WERI-Rb-1 (cell line): ENCODE measurements at regions not wholly inside any gene's neighbourhood (a gene's known extent, or its start where the extent isn't known, plus 50 kb on each side); places are given as distances from the start of the nearest gene placed in this dataset.
A peak's percentile ranks its signal among the peaks of the same experiment; 100 is the strongest.

Experiments used
- DNase-seq: peaks from one replicate; pipeline ENCODE4 v3.0.0-alpha.2; 2020
- H3K27ac ChIP-seq: fragments of 250-450 bp; sonication (Bioruptor Pico); 2 replicates; pipeline ENCODE4 v1.5.1; 2020; ENCODE audit warnings: mild to moderate bottlenecking, moderate library complexity
- H3K27me3 ChIP-seq: fragments of 250-450 bp; sonication (Bioruptor Pico); 2 replicates; pipeline ENCODE4 v1.5.1; 2021; ENCODE audit warnings: mild to moderate bottlenecking, low read depth, moderate library complexity; ENCODE audit not compliant: insufficient read depth, severe bottlenecking
- H3K36me3 ChIP-seq: fragments of 250-450 bp; sonication (Bioruptor Pico); 2 replicates; pipeline ENCODE4 v1.5.1; 2020; ENCODE audit warnings: mild to moderate bottlenecking, moderate library complexity
- H3K4me3 ChIP-seq: 2 replicates; pipeline ENCODE4 v1.5.1; 2011; ENCODE audit warnings: low read depth, mild to moderate bottlenecking, control low read depth, low read length
- H3K9me3 ChIP-seq: fragments of 250-450 bp; sonication (Bioruptor Pico); 2 replicates; pipeline ENCODE4 v1.5.1; 2021; ENCODE audit warnings: mild to moderate bottlenecking, moderate library complexity; ENCODE audit not compliant: severe bottlenecking
- TF ChIP-seq, protein P1 (sequence below): IDR thresholded peaks from 2 replicates; pipeline ENCODE4 v1.5.1; 2011; ENCODE audit warnings: low read depth, mild to moderate bottlenecking, control low read depth, inconsistent platforms, low read length

DNA sequence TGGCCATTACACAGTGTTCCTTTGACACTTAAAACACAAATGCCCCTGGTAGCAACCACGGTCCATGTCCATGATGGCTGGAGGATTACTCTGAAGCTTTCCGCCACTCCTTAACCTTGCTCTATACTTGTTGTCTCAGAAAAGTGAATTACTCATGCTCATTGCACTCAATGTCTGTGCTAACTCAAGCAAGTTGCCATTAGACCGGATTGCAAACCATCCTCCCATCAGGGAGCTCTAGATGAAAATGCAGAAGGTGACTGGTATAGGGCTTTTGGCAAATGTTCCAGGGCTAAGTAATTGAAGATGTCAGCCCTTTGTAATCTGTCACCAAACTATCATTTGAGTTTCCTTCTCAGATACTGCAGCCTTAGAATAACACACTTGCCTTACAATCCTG is 1288.3 kb upstream of the B3GALT2 start:
- Histone ChIP-seq H3K27ac (no peak overlapping the region), H3K4me3 (no peak overlapping the region), H3K36me3 (no peaks in the 10 kb centered on the region), H3K27me3 (no peaks in the 10 kb centered on the region), H3K9me3 (no peaks in the 10 kb centered on the region)
- TF ChIP-seq, protein P1, sequence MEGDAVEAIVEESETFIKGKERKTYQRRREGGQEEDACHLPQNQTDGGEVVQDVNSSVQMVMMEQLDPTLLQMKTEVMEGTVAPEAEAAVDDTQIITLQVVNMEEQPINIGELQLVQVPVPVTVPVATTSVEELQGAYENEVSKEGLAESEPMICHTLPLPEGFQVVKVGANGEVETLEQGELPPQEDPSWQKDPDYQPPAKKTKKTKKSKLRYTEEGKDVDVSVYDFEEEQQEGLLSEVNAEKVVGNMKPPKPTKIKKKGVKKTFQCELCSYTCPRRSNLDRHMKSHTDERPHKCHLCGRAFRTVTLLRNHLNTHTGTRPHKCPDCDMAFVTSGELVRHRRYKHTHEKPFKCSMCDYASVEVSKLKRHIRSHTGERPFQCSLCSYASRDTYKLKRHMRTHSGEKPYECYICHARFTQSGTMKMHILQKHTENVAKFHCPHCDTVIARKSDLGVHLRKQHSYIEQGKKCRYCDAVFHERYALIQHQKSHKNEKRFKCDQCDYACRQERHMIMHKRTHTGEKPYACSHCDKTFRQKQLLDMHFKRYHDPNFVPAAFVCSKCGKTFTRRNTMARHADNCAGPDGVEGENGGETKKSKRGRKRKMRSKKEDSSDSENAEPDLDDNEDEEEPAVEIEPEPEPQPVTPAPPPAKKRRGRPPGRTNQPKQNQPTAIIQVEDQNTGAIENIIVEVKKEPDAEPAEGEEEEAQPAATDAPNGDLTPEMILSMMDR = no peak
- no peak for DNase-seq

DNA sequence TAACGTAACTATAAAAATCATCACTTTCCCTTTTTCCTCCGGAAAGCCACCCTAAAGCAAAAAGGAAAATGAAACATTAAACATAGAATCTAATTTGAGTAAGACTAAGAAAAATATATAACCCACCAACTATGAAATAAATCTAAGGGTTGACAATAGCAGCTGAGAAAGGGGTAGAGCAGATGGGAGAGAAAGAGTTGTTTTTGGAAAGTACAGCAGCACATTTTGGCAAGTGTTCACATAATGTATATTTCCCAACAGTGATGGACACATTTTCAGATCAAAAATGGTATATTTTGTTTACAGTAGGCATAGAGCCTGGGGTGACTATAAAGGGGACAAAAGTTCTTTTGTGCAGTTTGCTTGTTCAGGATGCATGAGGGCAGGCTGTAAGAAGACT is 1287.4 kb upstream of the B3GALT2 start:
- TF ChIP-seq, protein P1 = no peak
- DNase-seq = no peak
- Histone ChIP-seq H3K27me3 (no peaks in the 10 kb centered on the region), H3K36me3 (no peaks in the 10 kb centered on the region), H3K27ac (no peak overlapping the region), H3K4me3 (no peak overlapping the region), H3K9me3 (no peaks in the 10 kb centered on the region)

DNA sequence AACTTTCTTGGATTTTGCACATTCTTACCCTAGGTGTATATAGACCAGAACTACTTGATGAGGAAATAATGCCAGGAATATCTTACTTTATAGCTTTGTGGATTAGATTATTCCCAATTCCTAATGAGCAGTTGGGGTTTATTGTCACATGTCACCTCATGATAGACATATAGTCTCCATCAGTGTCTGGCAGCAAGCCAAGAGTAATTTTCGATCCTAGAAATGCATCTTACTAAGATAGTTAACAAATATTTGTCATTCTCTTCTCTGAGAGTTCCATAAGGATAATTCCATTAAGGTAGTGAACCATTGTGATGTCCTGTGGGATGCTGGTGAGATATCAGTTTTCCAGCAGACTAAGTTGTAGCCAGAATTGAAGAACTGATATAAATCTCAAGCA is 1282.9 kb upstream of the B3GALT2 start:
- TF ChIP-seq, protein P1 = no peak
- H3K27ac ChIP-seq = no peak overlapping the region
- no peaks in the 10 kb centered on the region for H3K9me3 ChIP-seq
- no peaks in the 10 kb centered on the region for H3K27me3 ChIP-seq
- no peak for DNase-seq
- H3K36me3 ChIP-seq = no peaks in the 10 kb centered on the region
- H3K4me3 ChIP-seq = no peak overlapping the region

DNA sequence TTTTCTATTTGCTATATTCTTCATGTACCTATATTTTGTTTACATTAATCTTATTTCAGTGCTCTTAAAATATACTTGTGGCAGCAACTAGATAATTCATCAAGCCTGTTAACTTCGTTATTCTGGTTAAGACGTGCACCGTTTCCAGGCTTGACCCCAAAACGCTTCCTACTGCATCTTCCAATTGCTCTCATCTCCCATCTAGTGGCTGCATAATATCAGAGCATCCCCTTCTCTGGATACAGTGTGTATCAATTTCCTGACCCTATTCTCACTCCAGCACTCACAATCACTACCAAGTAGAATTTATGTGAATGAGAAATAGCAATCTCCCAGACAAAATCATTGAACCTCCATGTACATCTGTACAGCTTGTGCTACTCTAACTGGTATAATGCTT is 1280.3 kb upstream of the B3GALT2 start:
- no peak overlapping the region for H3K4me3 ChIP-seq
- H3K27me3 ChIP-seq = no peaks in the 10 kb centered on the region
- TF ChIP-seq, protein P1 = peak; percentile 59
- H3K36me3 ChIP-seq = no peaks in the 10 kb centered on the region
- peak; percentile 22 for DNase-seq
- no peaks in the 10 kb centered on the region for H3K9me3 ChIP-seq
- no peak overlapping the region for H3K27ac ChIP-seq

DNA sequence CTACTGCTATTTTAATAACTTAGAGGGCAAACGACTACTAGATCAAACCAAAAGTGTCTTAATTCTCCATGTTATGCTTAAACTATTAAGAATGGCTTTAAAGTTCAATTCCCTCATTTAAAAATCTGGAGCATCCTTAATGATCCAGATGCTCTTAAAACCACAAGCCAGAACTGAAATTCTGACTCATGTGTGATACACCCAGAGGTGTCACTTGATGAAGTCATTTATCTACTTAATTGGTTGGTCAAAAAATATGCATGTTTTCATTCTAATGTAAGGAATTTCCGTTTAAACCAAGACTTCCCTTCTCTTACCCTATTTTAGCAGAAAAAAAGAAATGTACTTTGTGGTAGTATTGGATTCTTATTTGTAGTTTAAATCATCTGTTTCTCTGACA is 1261.2 kb upstream of the B3GALT2 start:
- TF ChIP-seq, protein P1 = no peak
- Histone ChIP-seq H3K4me3 (no peak overlapping the region), H3K27ac (no peak overlapping the region), H3K36me3 (no peaks in the 10 kb centered on the region), H3K9me3 (no peaks in the 10 kb centered on the region), H3K27me3 (no peaks in the 10 kb centered on the region)
- DNase-seq = no peak

DNA sequence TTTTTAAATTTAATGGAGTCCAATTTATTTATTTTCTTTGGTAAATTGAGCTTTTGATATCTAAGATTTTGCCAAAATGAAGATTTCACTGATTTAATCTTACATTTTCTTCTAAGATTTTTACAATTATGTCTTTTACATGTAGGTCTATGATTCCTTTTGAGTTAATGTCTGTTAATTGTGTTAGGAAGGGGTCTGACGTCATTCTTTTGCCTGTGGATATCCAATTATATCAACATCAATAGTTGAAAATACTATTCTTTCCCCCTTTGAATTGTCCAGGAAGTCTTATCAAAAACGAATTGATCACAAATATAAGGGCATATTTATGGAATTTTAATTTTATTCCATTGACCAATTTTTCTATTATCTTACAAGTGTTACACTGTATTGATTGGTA is 1258.8 kb upstream of the B3GALT2 start:
- Histone ChIP-seq H3K27me3 (no peaks in the 10 kb centered on the region), H3K27ac (no peak overlapping the region), H3K4me3 (no peak overlapping the region), H3K36me3 (no peaks in the 10 kb centered on the region), H3K9me3 (no peaks in the 10 kb centered on the region)
- DNase-seq = no peak
- TF ChIP-seq, protein P1 = no peak
